Parathyroid adenoma (tissue), 2 donors: ENCODE measurements at regions not wholly inside any gene's neighbourhood (a gene's known extent, or its start where the extent isn't known, plus 50 kb on each side); places are given as distances from the start of the nearest gene placed in this dataset.

Experiments used
- H2AFZ ChIP-seq: fragments of 300-600 bp; sonication (generic); one replicate; pipeline ENCODE4 v1.7.0; 2017; ENCODE audit warnings: antibody characterized with exemption, mild to moderate bottlenecking
- H3K27ac ChIP-seq: fragments of 300-600 bp; sonication (generic); one replicate; pipeline ENCODE4 v1.7.0; 2017
- H3K27me3 ChIP-seq: fragments of 300-600 bp; sonication (generic); one replicate; pipeline ENCODE4 v1.7.0; 2017; ENCODE audit warnings: low read length; ENCODE audit not compliant: control insufficient read depth, insufficient read depth
- H3K36me3 ChIP-seq: fragments of 300-600 bp; sonication (generic); one replicate; pipeline ENCODE4 v1.7.0; 2017; ENCODE audit warnings: low read length; ENCODE audit not compliant: control insufficient read depth, insufficient read depth
- H3K4me1 ChIP-seq: fragments of 300-600 bp; sonication (generic); one replicate; pipeline ENCODE4 v1.7.0; 2017; ENCODE audit warnings: control low read depth
- H3K4me2 ChIP-seq: fragments of 300-600 bp; sonication (generic); one replicate; pipeline ENCODE4 v1.7.0; 2017; ENCODE audit warnings: low read length
- H3K4me3 ChIP-seq: fragments of 300-600 bp; sonication (generic); one replicate; pipeline ENCODE4 v1.7.0; 2017; ENCODE audit warnings: low read depth, low read length
- H3K79me2 ChIP-seq: fragments of 300-600 bp; sonication (generic); one replicate; pipeline ENCODE4 v1.7.0; 2017; ENCODE audit warnings: control low read depth
- H3K9ac ChIP-seq: fragments of 300-600 bp; sonication (generic); one replicate; pipeline ENCODE4 v1.7.0; 2017; ENCODE audit warnings: mild to moderate bottlenecking
- H3K9me3 ChIP-seq: fragments of 300-600 bp; sonication (generic); one replicate; pipeline ENCODE4 v1.7.0; 2017; ENCODE audit warnings: low read length; ENCODE audit not compliant: control insufficient read depth
- CTCF ChIP-seq: fragments of 300-600 bp; sonication (generic); IDR thresholded peaks from one replicate; pipeline ENCODE4 v1.7.0; 2017; ENCODE audit warnings: antibody characterized with exemption, mild to moderate bottlenecking
- donor health status: primary hyperparathyroidism.

GRCh38 chr7:52705768-52706167, 329.7 kb upstream of the POM121L12 start:
- H3K27ac ChIP-seq: no peak overlapping the region
- H3K36me3 ChIP-seq: no peaks in the 10 kb centered on the region
- H3K4me1 ChIP-seq: no peaks in the 10 kb centered on the region
- no peak for TF ChIP-seq CTCF
- H3K9ac ChIP-seq: no peak overlapping the region
- H3K4me3 ChIP-seq: no peak overlapping the region
- H2AFZ ChIP-seq: no peak overlapping the region
- no peaks in the 10 kb centered on the region for H3K9me3 ChIP-seq
- no peaks in the 10 kb centered on the region for H3K27me3 ChIP-seq
- H3K4me2 ChIP-seq: no peak overlapping the region
- H3K79me2 ChIP-seq: no peaks in the 10 kb centered on the region

- Histone ChIP-seq H2AFZ (no peak overlapping the region), H3K4me3 (no peak overlapping the region), H3K4me2 (no peak overlapping the region), H3K9ac (no peak overlapping the region), H3K4me1 (no peaks in the 10 kb centered on the region), H3K36me3 (no peaks in the 10 kb centered on the region), H3K27ac (no peak overlapping the region), H3K79me2 (no peaks in the 10 kb centered on the region), H3K27me3 (no peaks in the 10 kb centered on the region), H3K9me3 (no peaks in the 10 kb centered on the region)
- no peak for TF ChIP-seq CTCF
Observed at GRCh38 chr7:52700349-52700748, 335.1 kb upstream of the POM121L12 start.

GRCh38 chr7:52695973-52696595, 339.3 kb upstream of the POM121L12 start:
- Histone ChIP-seq H2AFZ (no peak overlapping the region), H3K4me1 (no peaks in the 10 kb centered on the region), H3K9ac (no peak overlapping the region), H3K27me3 (no peaks in the 10 kb centered on the region), H3K36me3 (no peaks in the 10 kb centered on the region), H3K4me2 (no peak overlapping the region), H3K9me3 (no peaks in the 10 kb centered on the region), H3K4me3 (no peak overlapping the region), H3K79me2 (no peaks in the 10 kb centered on the region), H3K27ac (no peak overlapping the region)
- TF ChIP-seq CTCF: no peak

GRCh38 chr7:52691257-52691656, 344.2 kb upstream of the POM121L12 start:
- Histone ChIP-seq H3K4me3 (no peak overlapping the region), H3K27me3 (no peaks in the 10 kb centered on the region), H3K9me3 (no peaks in the 10 kb centered on the region), H2AFZ (no peak overlapping the region), H3K27ac (no peak overlapping the region), H3K36me3 (no peaks in the 10 kb centered on the region), H3K4me1 (no peaks in the 10 kb centered on the region), H3K4me2 (no peak overlapping the region), H3K79me2 (no peaks in the 10 kb centered on the region), H3K9ac (no peak overlapping the region)
- TF ChIP-seq CTCF: no peak

GRCh38 chr7:52689912-52690311, 345.5 kb upstream of the POM121L12 start:
- H2AFZ ChIP-seq: no peak overlapping the region
- H3K27me3 ChIP-seq: no peaks in the 10 kb centered on the region
- no peaks in the 10 kb centered on the region for H3K4me1 ChIP-seq
- TF ChIP-seq CTCF: no peak
- H3K4me3 ChIP-seq: no peak overlapping the region
- H3K36me3 ChIP-seq: no peaks in the 10 kb centered on the region
- H3K4me2 ChIP-seq: no peak overlapping the region
- no peaks in the 10 kb centered on the region for H3K9me3 ChIP-seq
- no peak overlapping the region for H3K27ac ChIP-seq
- no peak overlapping the region for H3K9ac ChIP-seq
- H3K79me2 ChIP-seq: no peaks in the 10 kb centered on the region
